ENCODE measurements at regions not wholly inside any gene's neighbourhood (a gene's known extent, or its start where the extent isn't known, plus 50 kb on each side); places are given as distances from the start of the nearest gene placed in this dataset.
"Not testable (repeated sequence)": the region's sequence is repeated elsewhere in the genome, so short reads cannot be mapped to it uniquely, and the experiment has no call there.

DNA sequence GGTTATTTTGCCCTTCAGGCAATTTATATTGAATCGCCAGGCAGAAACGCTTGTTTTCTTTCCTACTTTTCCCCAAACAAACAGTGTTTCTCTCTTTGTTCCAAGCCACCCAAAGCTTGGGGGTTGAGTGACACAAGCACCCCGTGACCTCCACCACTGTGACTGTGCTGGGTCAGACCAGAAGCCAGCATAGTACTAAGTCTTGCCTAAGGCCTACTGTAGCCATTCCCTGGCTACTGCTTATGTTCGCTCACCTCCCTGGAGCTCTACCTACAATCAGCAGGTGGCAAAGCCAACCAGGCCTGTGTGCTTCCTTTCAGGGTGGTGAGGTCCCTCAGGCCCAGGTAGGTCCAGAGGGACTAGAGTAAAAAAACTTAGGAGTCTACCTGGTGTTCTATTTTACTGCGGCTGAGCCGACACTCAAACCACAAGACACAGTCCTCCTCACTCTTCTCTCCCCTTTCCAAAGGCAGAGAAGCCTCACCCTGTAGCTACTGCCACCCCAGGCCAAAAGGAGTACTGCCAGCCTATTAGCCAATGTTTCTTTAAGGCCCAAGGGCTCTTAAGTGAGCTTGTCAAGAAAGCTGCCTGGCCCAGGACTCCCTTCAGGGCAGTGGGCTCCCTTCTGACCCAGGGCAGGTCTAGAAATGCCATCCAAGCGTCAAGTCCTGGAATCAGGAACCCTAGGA lies 411.8 kb upstream of the MIS18BP1 start:
- H3K4me3 ChIP-seq (ENCODE audit: low read depth, low read length) = no peak overlapping the region
- TF ChIP-seq, protein P1, sequence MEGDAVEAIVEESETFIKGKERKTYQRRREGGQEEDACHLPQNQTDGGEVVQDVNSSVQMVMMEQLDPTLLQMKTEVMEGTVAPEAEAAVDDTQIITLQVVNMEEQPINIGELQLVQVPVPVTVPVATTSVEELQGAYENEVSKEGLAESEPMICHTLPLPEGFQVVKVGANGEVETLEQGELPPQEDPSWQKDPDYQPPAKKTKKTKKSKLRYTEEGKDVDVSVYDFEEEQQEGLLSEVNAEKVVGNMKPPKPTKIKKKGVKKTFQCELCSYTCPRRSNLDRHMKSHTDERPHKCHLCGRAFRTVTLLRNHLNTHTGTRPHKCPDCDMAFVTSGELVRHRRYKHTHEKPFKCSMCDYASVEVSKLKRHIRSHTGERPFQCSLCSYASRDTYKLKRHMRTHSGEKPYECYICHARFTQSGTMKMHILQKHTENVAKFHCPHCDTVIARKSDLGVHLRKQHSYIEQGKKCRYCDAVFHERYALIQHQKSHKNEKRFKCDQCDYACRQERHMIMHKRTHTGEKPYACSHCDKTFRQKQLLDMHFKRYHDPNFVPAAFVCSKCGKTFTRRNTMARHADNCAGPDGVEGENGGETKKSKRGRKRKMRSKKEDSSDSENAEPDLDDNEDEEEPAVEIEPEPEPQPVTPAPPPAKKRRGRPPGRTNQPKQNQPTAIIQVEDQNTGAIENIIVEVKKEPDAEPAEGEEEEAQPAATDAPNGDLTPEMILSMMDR (IDR thresholded peaks at IDR 0.05; ENCODE audit: low read depth, low read length) = no peak

DNA sequence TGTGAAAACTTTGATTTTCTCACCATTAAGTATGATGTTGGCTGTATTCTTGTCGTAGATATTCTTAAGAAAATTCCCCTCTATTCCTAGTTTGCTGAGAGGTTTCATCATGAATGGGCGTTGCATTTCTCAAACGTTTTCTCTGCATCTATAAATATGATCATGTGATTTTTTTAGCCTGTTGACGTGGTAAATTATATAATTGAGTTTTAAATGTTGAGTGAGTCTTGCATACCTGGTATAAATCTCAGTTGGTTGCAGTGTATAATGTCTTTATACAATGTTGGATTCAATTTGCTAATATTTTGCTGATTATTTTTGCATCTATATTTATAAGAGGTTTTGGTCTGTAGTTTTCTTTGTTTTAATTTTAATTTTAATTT lies 405.9 kb upstream of the MIS18BP1 start:
- no peak overlapping the region for H3K4me3 ChIP-seq (ENCODE audit: low read depth, low read length)
- TF ChIP-seq, protein P1 (IDR thresholded peaks at IDR 0.05; ENCODE audit: low read depth, low read length) = no peak

DNA sequence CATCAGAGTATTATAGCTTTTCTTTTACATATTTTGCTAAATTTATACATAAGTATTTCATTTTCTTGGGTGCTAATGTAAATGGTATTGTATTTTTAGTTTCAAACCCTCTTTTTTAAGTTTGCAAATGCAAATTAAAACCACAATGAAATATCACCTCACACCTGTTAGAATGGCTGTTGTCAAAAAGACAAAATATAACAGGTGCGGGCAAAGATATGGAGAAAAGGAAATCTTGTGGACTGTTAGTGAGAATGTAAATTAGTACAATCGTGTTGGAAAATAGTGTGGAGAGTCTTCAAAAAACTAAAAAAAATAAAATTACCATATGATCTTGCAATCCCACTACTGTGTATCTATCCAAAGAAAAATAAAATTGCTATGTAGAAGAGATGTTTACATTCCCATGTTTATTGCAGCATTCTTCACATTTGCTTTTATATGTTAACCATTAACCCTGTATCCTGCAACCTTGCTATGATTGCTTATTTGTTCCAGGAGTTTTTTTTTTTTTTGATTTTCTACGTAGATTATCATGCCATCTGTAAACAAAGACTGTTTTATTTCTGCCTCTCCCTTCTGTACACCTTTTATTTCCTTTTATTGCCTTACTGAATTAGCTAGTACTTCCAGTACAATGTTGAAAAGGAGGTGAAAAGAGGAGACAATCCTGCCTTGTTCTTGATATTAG lies 405.4 kb upstream of the MIS18BP1 start:
- TF ChIP-seq, protein P1 (IDR thresholded peaks at IDR 0.05; ENCODE audit: low read depth, low read length) = no peak
- no peak overlapping the region for H3K4me3 ChIP-seq (ENCODE audit: low read depth, low read length)

DNA sequence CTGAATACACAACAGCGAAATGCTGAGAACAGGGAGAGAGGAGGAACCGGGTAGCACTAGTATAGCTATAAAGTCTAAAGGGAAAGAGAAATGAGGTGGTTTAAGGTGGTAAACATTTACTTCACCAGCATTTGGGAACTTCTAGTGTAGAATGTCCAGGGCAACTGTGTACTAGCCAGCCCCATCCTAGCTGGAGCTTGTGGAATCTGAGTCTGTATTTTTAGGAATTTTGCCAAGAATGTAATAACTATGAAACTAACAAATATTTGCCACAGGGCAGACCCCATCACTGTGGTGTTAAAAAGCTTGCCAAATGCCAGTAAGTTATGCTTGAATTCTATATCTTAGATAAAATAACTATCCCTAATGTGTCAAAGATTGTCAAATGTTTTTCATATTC lies 398.9 kb upstream of the MIS18BP1 start:
- TF ChIP-seq, protein P1 (IDR thresholded peaks at IDR 0.05; ENCODE audit: low read depth, low read length) = no peak
- H3K4me3 ChIP-seq (ENCODE audit: low read depth, low read length) = no peak overlapping the region

DNA sequence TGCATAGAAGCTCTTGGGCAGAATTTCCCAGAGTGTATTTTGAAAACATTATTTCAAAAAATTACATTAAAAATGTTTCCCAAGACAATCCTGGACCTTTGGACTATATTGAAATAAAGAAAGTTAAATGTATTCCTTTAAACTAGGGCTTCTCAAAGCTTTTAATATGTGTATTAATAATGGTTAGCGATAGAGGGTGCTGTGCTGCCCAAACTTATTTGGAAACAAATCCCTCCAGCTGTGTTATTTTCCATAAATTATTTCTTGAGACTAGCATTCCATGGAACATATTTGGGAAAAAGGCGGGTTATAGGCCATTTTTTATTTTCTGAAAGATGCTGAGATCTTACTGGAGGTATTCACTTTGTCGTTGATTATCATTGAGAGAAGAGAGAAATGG lies 397.8 kb upstream of the MIS18BP1 start:
- no peak overlapping the region for H3K4me3 ChIP-seq (ENCODE audit: low read depth, low read length)
- TF ChIP-seq, protein P1 (IDR thresholded peaks at IDR 0.05; ENCODE audit: low read depth, low read length) = no peak

DNA sequence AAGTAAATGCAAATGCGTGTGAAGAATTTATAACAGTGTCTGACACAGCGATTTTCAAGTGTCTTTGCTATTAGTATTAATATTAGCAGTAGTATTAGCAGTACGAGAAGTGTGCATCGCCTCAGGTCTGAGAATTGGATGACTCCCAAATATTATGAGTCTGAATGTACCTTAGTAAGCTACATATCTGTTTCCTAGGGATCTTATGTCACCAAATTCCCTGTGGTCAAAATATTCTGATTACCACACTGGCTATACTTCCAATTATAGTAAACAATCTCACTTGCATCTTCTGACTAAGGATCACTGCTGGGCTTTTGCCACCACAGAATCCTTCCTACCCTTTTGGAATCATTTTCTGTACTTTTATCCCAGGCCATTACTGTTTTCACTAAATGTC lies 396.0 kb upstream of the MIS18BP1 start:
- H3K4me3 ChIP-seq (ENCODE audit: low read depth, low read length) = no peak overlapping the region
- TF ChIP-seq, protein P1 (IDR thresholded peaks at IDR 0.05; ENCODE audit: low read depth, low read length) = no peak

DNA sequence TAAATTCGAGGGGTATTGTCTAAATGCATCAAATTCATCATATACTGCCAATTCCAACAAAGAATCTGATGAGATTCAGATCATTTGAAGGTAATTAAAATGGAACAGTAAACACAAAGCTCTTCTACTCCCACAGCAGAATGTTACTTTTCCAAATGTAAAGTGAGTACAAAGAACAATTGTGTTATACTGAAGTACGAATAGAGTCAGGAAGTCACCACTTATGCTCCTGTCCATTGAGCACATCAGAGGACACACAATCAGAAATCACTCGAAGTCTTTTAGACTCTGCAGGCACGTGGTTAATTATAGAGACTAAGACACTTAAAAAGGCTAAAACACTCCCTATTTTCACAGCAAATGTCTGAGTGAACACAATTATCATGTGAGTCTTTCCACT lies 388.5 kb upstream of the MIS18BP1 start:
- TF ChIP-seq, protein P1 (IDR thresholded peaks at IDR 0.05; ENCODE audit: low read depth, low read length) = no peak
- no peak overlapping the region for H3K4me3 ChIP-seq (ENCODE audit: low read depth, low read length)

DNA sequence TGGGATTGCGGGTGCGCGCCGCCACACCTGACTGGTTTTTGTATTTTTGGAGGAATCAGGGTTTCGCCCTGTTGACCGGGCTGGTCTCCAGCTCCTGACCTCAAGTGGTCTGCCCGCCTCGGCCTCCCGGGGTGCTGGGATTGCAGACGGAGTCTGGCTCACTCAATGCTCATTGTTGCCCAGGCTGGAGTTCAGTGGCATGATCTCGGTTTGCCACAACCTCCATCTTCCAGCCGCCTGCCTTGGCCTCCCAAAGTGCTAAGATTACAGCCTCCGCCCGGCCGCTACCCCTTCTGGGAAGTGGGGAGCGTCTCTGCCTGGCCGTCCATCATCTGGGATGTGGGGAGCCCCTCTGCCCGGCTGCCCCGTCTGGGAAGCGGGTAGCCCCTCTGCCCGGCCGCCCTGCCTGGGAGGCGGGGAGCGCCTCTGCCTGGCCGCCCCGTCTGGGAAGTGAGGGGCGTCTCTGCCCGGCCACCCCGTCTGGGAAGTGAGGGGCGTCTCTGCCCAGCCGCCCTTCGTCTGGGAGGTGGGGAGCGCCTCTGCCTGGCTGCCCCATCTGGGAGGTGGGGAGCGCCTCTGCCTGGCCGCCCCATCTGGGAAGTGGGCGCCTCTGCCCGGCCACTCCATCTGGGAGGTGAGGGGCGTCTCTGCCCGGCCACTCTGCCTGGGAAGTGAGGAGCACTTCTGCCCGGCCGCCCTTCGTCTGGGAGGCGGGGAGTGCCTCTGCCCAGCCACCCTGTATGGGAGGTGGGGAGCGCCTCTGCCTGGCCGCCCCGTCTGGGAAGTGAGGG lies 381.8 kb upstream of the MIS18BP1 start:
- H3K4me3 ChIP-seq (ENCODE audit: low read depth, low read length) = not testable (repeated sequence)

All from WI38 (cell line).